Lower leg skin (tissue), 3 donors: ENCODE measurements at regions not wholly inside any gene's neighbourhood (a gene's known extent, or its start where the extent isn't known, plus 50 kb on each side); places are given as distances from the start of the nearest gene placed in this dataset.

Experiments
- POLR2A ChIP-seq, 2 donors: fragments of 450-650 bp; IDR thresholded peaks; one replicate each; pipeline ENCODE4 v1.6.1; 2016 to 2017; ENCODE audit warnings: antibody characterized with exemption in 2 of 2, mild to moderate bottlenecking in 1 of 2, moderate library complexity in 1 of 2
- TF ChIP-seq, protein P1 (sequence below), 3 donors: fragments of 450-650 bp; IDR thresholded peaks; one replicate each; pipeline ENCODE4 v1.5.1; 2016; ENCODE audit warnings: antibody characterized with exemption in 3 of 3, mild to moderate bottlenecking in 3 of 3, moderate library complexity in 2 of 3

DNA sequence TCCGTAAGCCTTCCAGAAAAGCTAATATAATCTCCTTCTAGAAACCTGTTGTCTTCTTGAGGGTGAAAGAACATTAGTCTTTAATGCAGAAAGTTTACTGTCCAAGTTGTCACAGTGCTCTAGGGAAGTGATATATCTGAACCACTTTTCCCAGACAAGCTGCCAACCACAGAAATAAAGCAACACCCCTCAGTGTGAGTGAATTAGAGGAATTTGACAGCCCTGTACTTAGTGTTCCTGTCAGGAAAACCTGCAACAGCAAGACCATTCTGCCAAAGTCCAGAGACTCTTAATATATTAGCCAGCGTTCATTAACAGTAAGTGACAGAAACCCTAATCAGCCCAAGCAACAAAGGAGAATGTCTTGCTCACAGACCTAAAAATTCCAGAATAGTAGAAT lies 137.7 kb downstream of the KATNIP start:
- no peak for TF ChIP-seq POLR2A (IDR thresholded peaks at IDR 0.05)
- TF ChIP-seq, protein P1, sequence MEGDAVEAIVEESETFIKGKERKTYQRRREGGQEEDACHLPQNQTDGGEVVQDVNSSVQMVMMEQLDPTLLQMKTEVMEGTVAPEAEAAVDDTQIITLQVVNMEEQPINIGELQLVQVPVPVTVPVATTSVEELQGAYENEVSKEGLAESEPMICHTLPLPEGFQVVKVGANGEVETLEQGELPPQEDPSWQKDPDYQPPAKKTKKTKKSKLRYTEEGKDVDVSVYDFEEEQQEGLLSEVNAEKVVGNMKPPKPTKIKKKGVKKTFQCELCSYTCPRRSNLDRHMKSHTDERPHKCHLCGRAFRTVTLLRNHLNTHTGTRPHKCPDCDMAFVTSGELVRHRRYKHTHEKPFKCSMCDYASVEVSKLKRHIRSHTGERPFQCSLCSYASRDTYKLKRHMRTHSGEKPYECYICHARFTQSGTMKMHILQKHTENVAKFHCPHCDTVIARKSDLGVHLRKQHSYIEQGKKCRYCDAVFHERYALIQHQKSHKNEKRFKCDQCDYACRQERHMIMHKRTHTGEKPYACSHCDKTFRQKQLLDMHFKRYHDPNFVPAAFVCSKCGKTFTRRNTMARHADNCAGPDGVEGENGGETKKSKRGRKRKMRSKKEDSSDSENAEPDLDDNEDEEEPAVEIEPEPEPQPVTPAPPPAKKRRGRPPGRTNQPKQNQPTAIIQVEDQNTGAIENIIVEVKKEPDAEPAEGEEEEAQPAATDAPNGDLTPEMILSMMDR (IDR thresholded peaks at IDR 0.05) = no peak
